RWPE1 (cell line): ENCODE measurements at regions not wholly inside any gene's neighbourhood (a gene's known extent, or its start where the extent isn't known, plus 50 kb on each side); places are given as distances from the start of the nearest gene placed in this dataset.
A peak's percentile ranks its signal among the peaks of the same experiment; 100 is the strongest.

Experiments used
- CTCF ChIA-PET: fragments of 350-600 bp; sonication (Branson Sonifier 250); formaldehyde crosslinking; extraction: SDS; loops from one replicate; lab custom pipeline; 2021; lab: Yijun Ruan, JAX
- POLR2A ChIA-PET: fragments of 400-600 bp; formaldehyde crosslinking; extraction: SDS; loops from one replicate; lab custom pipeline; 2020; ENCODE audit warnings: antibody characterized with exemption; ENCODE audit not compliant: low non-redundant PET; lab: Yijun Ruan, JAX
- DNase-seq: peaks from one replicate; pipeline ENCODE4 v3.0.0; 2012; ENCODE audit warnings: low spot score
- H3K27ac ChIP-seq: fragments of 450-650 bp; 2 replicates; pipeline ENCODE4 v1.5.1; 2017
- CTCF ChIP-seq: fragments of 450-650 bp; conservative IDR thresholded peaks from 2 replicates; pipeline ENCODE4 v1.5.1; 2017; ENCODE audit warnings: low read depth, mild to moderate bottlenecking

GRCh38 chr4:32136081-32136787 is 1416.1 kb downstream of the PCDH7 start:
- no peak for TF ChIP-seq CTCF
- no peak overlapping the region for H3K27ac ChIP-seq
- DNase-seq: peak; percentile 69
- ChIA-PET POLR2A (no interaction called here), CTCF (no interaction called here)

DNA sequence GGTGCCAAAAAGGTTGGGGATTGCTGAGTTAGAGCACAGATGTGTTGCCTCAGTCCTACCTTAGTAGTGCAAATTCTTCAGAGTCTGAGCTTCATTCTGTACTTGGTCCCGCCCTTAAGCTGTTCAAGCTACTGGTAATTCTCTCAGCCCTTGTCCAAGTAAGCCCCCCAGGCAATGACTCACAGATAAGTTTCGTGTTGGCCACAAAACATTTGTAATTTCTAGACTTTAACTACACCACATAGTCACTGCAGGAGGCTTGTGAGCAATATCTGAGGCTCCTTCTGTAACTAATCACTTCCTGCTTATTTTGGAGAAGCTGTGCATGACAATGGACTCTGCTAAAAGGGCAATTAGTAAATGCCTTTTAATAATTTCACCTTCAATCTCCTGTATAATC is 1420.5 kb downstream of the PCDH7 start:
- POLR2A ChIA-PET: no interaction called here
- H3K27ac ChIP-seq: no peak overlapping the region
- peak; percentile 61 for DNase-seq
- CTCF ChIA-PET: interaction anchor here (0.5 to 0.7 kb wide), 2 partner anchors 152 to 1166 kb away, joined by 4 read pairs; no protein-coding TSS in a partner anchor
- no peak for TF ChIP-seq CTCF

DNA sequence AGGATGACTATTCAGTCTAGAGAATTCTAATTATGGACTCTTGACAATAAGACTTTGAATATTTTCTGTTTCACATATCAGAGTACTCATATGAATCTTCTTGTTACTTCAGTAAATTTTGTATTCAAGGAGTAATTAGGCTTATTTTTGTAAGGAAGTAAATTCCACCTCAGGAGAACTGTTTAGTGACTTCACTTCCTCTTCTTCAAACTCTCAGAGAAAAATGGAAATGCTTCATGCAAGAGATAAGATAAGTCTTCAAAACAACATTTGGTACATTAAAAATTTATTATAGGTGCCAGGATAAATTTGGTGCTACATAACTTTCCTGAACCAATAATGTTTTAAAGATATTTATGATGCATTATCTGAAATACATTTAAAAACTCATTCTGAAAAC is 1421.9 kb downstream of the PCDH7 start:
- TF ChIP-seq CTCF: no peak
- ChIA-PET POLR2A (no interaction called here), CTCF (no interaction called here)
- no peak for DNase-seq
- no peak overlapping the region for H3K27ac ChIP-seq

- DNase-seq: no peak
- TF ChIP-seq CTCF: no peak
- H3K27ac ChIP-seq: no peak overlapping the region
- CTCF ChIA-PET: interaction anchor here (0.6 kb wide), 1 partner anchor 1716 kb away, joined by 3 read pairs; no protein-coding TSS in a partner anchor
- POLR2A ChIA-PET: no interaction called here
Observed at GRCh38 chr4:32145987-32146386, 1425.8 kb downstream of the PCDH7 start.

- CTCF ChIA-PET: interaction anchor here (0.7 kb wide), 1 partner anchor 234 kb away, joined by 3 read pairs; no protein-coding TSS in a partner anchor
- no peak for TF ChIP-seq CTCF
- no peak overlapping the region for H3K27ac ChIP-seq
- POLR2A ChIA-PET: no interaction called here
- no peak for DNase-seq
Observed at GRCh38 chr4:32147446-32148085, 1427.4 kb downstream of the PCDH7 start.

GRCh38 chr4:32148111-32148666 is 1428.0 kb downstream of the PCDH7 start:
- DNase-seq: no peak
- POLR2A ChIA-PET: no interaction called here

More at GRCh38 chr4:32148111-32148666, 1428.0 kb downstream of the PCDH7 start:
- no peak overlapping the region for H3K27ac ChIP-seq
- CTCF ChIA-PET: interaction anchor here (0.6 kb wide), 2 partner anchors 13 to 17 kb away, joined by 3 read pairs; no protein-coding TSS in a partner anchor
- no peak for TF ChIP-seq CTCF
